Nephron (organoid): ENCODE measurements at regions not wholly inside any gene's neighbourhood (a gene's known extent, or its start where the extent isn't known, plus 50 kb on each side); places are given as distances from the start of the nearest gene placed in this dataset.

ENCODE experiments used
- H3K27ac Mint-ChIP-seq, 3 experiments: 2 replicates each; pipeline ENCODE4 v1.8.0; 2020; ENCODE audit warnings: mixed read lengths in 3 of 3, mild to moderate bottlenecking in 2 of 3, moderate library complexity in 1 of 3
- H3K27me3 Mint-ChIP-seq: 2 replicates; pipeline ENCODE4 v1.8.0; 2021; ENCODE audit warnings: low read depth, mild to moderate bottlenecking, moderate library complexity, mixed read lengths
- H3K36me3 Mint-ChIP-seq: 2 replicates; pipeline ENCODE4 v1.8.0; 2020; ENCODE audit warnings: low read depth, mixed read lengths
- H3K4me1 Mint-ChIP-seq: 2 replicates; pipeline ENCODE4 v1.8.0; 2020; ENCODE audit warnings: mixed read lengths
- H3K4me3 Mint-ChIP-seq, 3 experiments: 2 replicates each; pipeline ENCODE4 v1.8.0; 2020; ENCODE audit warnings: mild to moderate bottlenecking in 3 of 3, mixed read lengths in 3 of 3, moderate library complexity in 2 of 3
- H3K9me3 Mint-ChIP-seq: 2 replicates; pipeline ENCODE4 v1.8.0; 2020; ENCODE audit warnings: mixed read lengths
- CTCF ChIP-seq, 3 experiments: fragments of 200-600 bp; sonication (generic); IDR thresholded peaks; one replicate each; pipeline ENCODE4 v1.5.0; 2021; ENCODE audit warnings: antibody characterized with exemption in 3 of 3; ENCODE audit not compliant: unreplicated experiment in 3 of 3

GRCh38 chr20:50367739-50368375 lies 142.3 kb upstream of the PTPN1 start:
- Mint-ChIP-seq H3K9me3 (peaks cover 2% of the 10 kb centered on the region), H3K27me3 (peaks cover 15% of the 10 kb centered on the region), H3K4me1 (peaks cover 6% of the 10 kb centered on the region), H3K4me3 (no peak overlapping the region), H3K36me3 (no peaks in the 10 kb centered on the region), H3K27ac (no peak overlapping the region)
- TF ChIP-seq CTCF (IDR thresholded peaks at IDR 0.05; ENCODE audit: unreplicated experiment in 3 of 3): no peak

- Mint-ChIP-seq H3K27ac (peak overlapping the region in 1 of 3 experiments; percentile 3), H3K9me3 (peaks cover 2% of the 10 kb centered on the region), H3K27me3 (peaks cover 17% of the 10 kb centered on the region), H3K4me1 (peaks cover 6% of the 10 kb centered on the region), H3K4me3 (no peak overlapping the region), H3K36me3 (no peaks in the 10 kb centered on the region)
- TF ChIP-seq CTCF (IDR thresholded peaks at IDR 0.05; ENCODE audit: unreplicated experiment in 3 of 3): no peak
Measured at GRCh38 chr20:50368386-50368785, 141.8 kb upstream of the PTPN1 start.

- Mint-ChIP-seq H3K27ac (peak overlapping the region in 1 of 3 experiments; percentile 3), H3K4me1 (peaks cover 6% of the 10 kb centered on the region), H3K27me3 (peaks cover 17% of the 10 kb centered on the region), H3K9me3 (peaks cover 2% of the 10 kb centered on the region), H3K36me3 (no peaks in the 10 kb centered on the region), H3K4me3 (no peak overlapping the region)
- TF ChIP-seq CTCF (IDR thresholded peaks at IDR 0.05; ENCODE audit: unreplicated experiment in 3 of 3): no peak
Measured at GRCh38 chr20:50368813-50369224, 141.4 kb upstream of the PTPN1 start.

GRCh38 chr20:50369225-50370035 lies 140.8 kb upstream of the PTPN1 start:
- Mint-ChIP-seq H3K27me3 (peaks cover 23% of the 10 kb centered on the region), H3K27ac (no peak overlapping the region), H3K4me1 (peaks cover 6% of the 10 kb centered on the region), H3K36me3 (no peaks in the 10 kb centered on the region), H3K9me3 (peaks cover 2% of the 10 kb centered on the region), H3K4me3 (no peak overlapping the region)
- TF ChIP-seq CTCF (IDR thresholded peaks at IDR 0.05; ENCODE audit: unreplicated experiment in 3 of 3): no peak

GRCh38 chr20:50370036-50370566 lies 140.1 kb upstream of the PTPN1 start:
- Mint-ChIP-seq H3K4me3 (no peak overlapping the region), H3K27me3 (peaks cover 26% of the 10 kb centered on the region), H3K27ac (no peak overlapping the region), H3K4me1 (peaks cover 6% of the 10 kb centered on the region), H3K9me3 (peaks cover 2% of the 10 kb centered on the region), H3K36me3 (no peaks in the 10 kb centered on the region)
- TF ChIP-seq CTCF (IDR thresholded peaks at IDR 0.05; ENCODE audit: unreplicated experiment in 3 of 3): no peak
